ENCODE measurements at regions not wholly inside any gene's neighbourhood (a gene's known extent, or its start where the extent isn't known, plus 50 kb on each side); places are given as distances from the start of the nearest gene placed in this dataset.
"Not testable (repeated sequence)": the region's sequence is repeated elsewhere in the genome, so short reads cannot be mapped to it uniquely, and the experiment has no call there.

DNA sequence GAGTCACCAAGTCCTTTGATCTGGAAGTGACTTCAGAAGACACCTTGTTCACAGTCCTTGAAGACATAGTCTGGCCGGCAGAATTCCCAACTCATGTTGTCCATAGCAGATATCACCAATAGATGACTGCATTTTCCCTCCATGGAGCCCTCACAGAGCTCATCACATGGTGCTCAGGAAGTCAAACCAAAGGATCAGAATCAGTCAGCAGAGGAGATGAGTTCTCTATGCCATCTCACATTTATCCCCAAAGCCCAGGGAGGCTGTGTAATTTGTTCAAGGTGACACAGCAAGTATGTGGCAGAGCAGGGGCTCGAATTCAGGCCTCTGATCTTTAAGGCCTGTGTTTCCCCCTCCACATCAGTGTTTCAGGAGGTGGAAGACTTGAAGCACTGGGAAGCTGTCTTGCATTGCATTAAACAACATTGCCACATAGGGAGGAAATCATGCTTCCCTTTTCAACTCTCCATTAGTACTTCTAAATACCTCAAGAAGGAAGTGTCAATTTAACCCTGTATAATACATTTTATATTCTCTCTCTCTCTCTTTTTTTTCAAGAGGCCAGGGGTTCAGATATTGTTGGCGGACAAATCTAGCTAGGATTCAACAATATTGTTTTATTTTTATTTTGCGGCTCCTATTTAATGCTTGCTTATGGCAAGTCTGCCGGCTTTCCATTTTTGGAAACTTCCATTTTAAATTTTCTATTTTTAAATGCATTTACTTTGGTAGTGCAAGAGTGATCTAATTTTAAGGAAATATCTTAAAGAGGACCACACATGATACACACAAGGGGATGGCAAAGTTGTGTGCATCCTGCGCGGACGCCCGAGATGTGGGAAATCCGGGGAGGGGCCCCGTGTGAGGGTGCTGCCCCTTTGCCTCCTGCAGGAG, 61.9 kb downstream of the NPIPB5 start:
- H3K9ac ChIP-seq (ENCODE audit: low read length); H3K4me3 ChIP-seq (ENCODE audit: low read length); H3K27ac ChIP-seq (ENCODE audit: low read length); H3K36me3 ChIP-seq (ENCODE audit: control insufficient read depth, low read depth, low read length); H3K27me3 ChIP-seq (ENCODE audit: control insufficient read depth, insufficient read depth, low read length); H3K9me3 ChIP-seq (ENCODE audit: control insufficient read depth, low read depth, low read length); H3K4me1 ChIP-seq (ENCODE audit: control insufficient read depth, low read depth, low read length): not testable (repeated sequence)

GRCh38 chr16:22573225-22573530, 62.5 kb downstream of the NPIPB5 start:
- H3K4me3 ChIP-seq (ENCODE audit: low read length); H3K27me3 ChIP-seq (ENCODE audit: control insufficient read depth, insufficient read depth, low read length); H3K27ac ChIP-seq (ENCODE audit: low read length); H3K9ac ChIP-seq (ENCODE audit: low read length); H3K9me3 ChIP-seq (ENCODE audit: control insufficient read depth, low read depth, low read length); H3K4me1 ChIP-seq (ENCODE audit: control insufficient read depth, low read depth, low read length); H3K36me3 ChIP-seq (ENCODE audit: control insufficient read depth, low read depth, low read length): not testable (repeated sequence)

GRCh38 chr16:22576506-22576905, 65.8 kb downstream of the NPIPB5 start:
- H3K9me3 ChIP-seq (ENCODE audit: control insufficient read depth, low read depth, low read length); H3K9ac ChIP-seq (ENCODE audit: low read length); H3K4me1 ChIP-seq (ENCODE audit: control insufficient read depth, low read depth, low read length); H3K27me3 ChIP-seq (ENCODE audit: control insufficient read depth, insufficient read depth, low read length); H3K27ac ChIP-seq (ENCODE audit: low read length); H3K36me3 ChIP-seq (ENCODE audit: control insufficient read depth, low read depth, low read length); H3K4me3 ChIP-seq (ENCODE audit: low read length): not testable (repeated sequence)

DNA sequence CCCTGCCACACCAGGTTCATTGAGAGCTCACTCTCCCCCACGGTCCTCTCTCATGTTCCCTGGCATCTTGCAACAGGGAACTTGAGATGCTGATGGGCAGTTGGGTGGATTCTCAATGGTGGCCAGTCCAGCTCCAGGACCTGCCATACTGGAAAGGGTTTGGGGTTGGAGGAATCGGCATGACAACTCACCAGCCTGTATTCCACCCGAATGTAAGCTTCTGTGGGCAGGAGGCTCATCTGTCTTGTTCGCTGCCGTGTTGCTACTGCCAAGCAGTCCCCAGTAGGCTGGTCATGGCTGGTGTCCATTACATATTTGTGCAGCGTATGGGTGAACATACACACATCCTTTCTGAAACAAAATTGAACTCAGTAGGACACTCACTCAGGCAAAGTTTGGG, 72.5 kb downstream of the NPIPB5 start:
- H3K9ac ChIP-seq (ENCODE audit: low read length); H3K27me3 ChIP-seq (ENCODE audit: control insufficient read depth, insufficient read depth, low read length); H3K4me3 ChIP-seq (ENCODE audit: low read length); H3K4me1 ChIP-seq (ENCODE audit: control insufficient read depth, low read depth, low read length); H3K36me3 ChIP-seq (ENCODE audit: control insufficient read depth, low read depth, low read length); H3K27ac ChIP-seq (ENCODE audit: low read length); H3K9me3 ChIP-seq (ENCODE audit: control insufficient read depth, low read depth, low read length): not testable (repeated sequence)

GRCh38 chr16:22584459-22584858, 73.8 kb downstream of the NPIPB5 start:
- not testable (repeated sequence) for H3K27ac ChIP-seq (ENCODE audit: low read length); H3K9ac ChIP-seq (ENCODE audit: low read length); H3K9me3 ChIP-seq (ENCODE audit: control insufficient read depth, low read depth, low read length); H3K36me3 ChIP-seq (ENCODE audit: control insufficient read depth, low read depth, low read length); H3K27me3 ChIP-seq (ENCODE audit: control insufficient read depth, insufficient read depth, low read length); H3K4me3 ChIP-seq (ENCODE audit: low read length); H3K4me1 ChIP-seq (ENCODE audit: control insufficient read depth, low read depth, low read length)

GRCh38 chr16:22584941-22585340, 74.2 kb downstream of the NPIPB5 start:
- H3K36me3 ChIP-seq (ENCODE audit: control insufficient read depth, low read depth, low read length); H3K9me3 ChIP-seq (ENCODE audit: control insufficient read depth, low read depth, low read length); H3K4me3 ChIP-seq (ENCODE audit: low read length); H3K27ac ChIP-seq (ENCODE audit: low read length); H3K9ac ChIP-seq (ENCODE audit: low read length); H3K4me1 ChIP-seq (ENCODE audit: control insufficient read depth, low read depth, low read length); H3K27me3 ChIP-seq (ENCODE audit: control insufficient read depth, insufficient read depth, low read length): not testable (repeated sequence)

- not testable (repeated sequence) for H3K27ac ChIP-seq (ENCODE audit: low read length)
Observed at GRCh38 chr16:22585431-22585830, 74.7 kb downstream of the NPIPB5 start.

GRCh38 chr16:22586732-22587131, 76.0 kb downstream of the NPIPB5 start:
- H3K27me3 ChIP-seq (ENCODE audit: control insufficient read depth, insufficient read depth, low read length); H3K27ac ChIP-seq (ENCODE audit: low read length); H3K9ac ChIP-seq (ENCODE audit: low read length); H3K36me3 ChIP-seq (ENCODE audit: control insufficient read depth, low read depth, low read length); H3K4me3 ChIP-seq (ENCODE audit: low read length); H3K4me1 ChIP-seq (ENCODE audit: control insufficient read depth, low read depth, low read length); H3K9me3 ChIP-seq (ENCODE audit: control insufficient read depth, low read depth, low read length): not testable (repeated sequence)

More at GRCh38 chr16:22585431-22585830, 74.7 kb downstream of the NPIPB5 start:
- not testable (repeated sequence) for H3K4me3 ChIP-seq (ENCODE audit: low read length); H3K27me3 ChIP-seq (ENCODE audit: control insufficient read depth, insufficient read depth, low read length); H3K36me3 ChIP-seq (ENCODE audit: control insufficient read depth, low read depth, low read length); H3K4me1 ChIP-seq (ENCODE audit: control insufficient read depth, low read depth, low read length); H3K9me3 ChIP-seq (ENCODE audit: control insufficient read depth, low read depth, low read length); H3K9ac ChIP-seq (ENCODE audit: low read length)

DNA sequence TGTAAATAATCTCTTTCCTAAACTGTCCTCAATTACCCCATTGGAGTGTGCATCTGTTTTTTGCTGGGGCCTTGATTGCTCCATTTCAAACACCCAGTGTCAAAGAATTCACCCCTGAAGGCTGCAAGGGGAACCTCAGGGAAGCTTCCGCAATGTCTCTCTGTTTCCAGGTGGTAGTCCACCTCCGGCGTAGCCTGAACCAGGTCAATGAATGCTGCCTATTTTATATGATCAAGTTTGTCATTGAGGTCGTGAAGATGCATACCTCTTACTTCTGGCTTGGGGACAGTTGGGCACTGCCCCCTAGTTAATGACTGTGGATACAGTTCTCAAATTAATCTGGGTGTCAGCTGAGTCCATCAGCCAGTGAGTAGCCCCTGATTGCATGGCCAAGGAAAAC, 79.1 kb downstream of the NPIPB5 start:
- H3K4me3 ChIP-seq (ENCODE audit: low read length); H3K4me1 ChIP-seq (ENCODE audit: control insufficient read depth, low read depth, low read length); H3K27me3 ChIP-seq (ENCODE audit: control insufficient read depth, insufficient read depth, low read length); H3K9me3 ChIP-seq (ENCODE audit: control insufficient read depth, low read depth, low read length); H3K27ac ChIP-seq (ENCODE audit: low read length); H3K36me3 ChIP-seq (ENCODE audit: control insufficient read depth, low read depth, low read length); H3K9ac ChIP-seq (ENCODE audit: low read length): not testable (repeated sequence)

DNA sequence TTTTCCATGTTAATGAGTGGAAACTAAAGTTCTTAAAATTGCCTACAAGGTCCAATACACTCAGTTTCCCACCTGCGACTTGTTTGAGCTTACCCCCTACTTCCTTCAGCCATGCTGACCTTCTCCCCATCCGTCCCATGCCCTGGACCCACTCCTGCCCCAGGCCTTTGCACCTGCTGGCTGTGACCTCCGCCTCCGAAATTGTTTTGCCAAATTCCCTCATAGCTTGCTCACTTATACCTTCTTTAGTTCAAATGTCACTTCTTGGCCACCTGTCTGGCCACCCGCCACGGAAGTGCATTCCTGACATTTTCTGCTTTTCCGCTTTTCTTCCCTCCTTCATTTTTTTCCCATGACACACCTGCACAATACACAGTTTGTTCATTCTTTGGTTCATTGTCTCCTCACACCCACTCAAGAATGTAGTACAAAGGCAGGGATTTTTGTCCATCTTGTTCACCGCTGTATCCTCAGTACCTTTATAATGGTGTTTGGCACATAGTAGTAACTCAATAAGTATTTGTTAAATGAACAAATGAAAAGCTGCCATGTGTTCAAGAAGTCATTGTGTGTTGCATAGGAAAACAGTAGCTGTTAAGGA, 85.9 kb downstream of the NPIPB5 start:
- not testable (repeated sequence) for H3K36me3 ChIP-seq (ENCODE audit: control insufficient read depth, low read depth, low read length); H3K4me3 ChIP-seq (ENCODE audit: low read length); H3K27me3 ChIP-seq (ENCODE audit: control insufficient read depth, insufficient read depth, low read length); H3K4me1 ChIP-seq (ENCODE audit: control insufficient read depth, low read depth, low read length); H3K9ac ChIP-seq (ENCODE audit: low read length); H3K27ac ChIP-seq (ENCODE audit: low read length); H3K9me3 ChIP-seq (ENCODE audit: control insufficient read depth, low read depth, low read length)

DNA sequence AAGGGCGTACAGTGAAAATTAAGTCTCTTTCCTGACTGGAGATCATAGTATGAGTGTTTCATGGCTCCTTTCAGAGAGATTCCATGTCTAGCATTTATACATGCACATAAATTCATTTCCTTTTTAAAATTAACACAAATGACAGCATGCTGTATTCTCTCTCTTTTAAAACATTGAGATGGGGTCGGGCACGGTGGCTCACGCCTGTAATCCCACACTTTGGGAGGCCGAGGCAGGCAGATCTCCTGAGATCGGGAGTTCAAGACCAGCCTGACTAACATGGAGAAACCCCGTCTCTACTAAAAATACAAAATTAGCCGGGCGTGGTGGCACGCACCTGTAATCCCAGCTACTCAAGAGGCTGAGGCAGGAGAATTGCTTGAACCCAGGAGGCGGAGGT, 93.1 kb downstream of the NPIPB5 start:
- not testable (repeated sequence) for H3K27me3 ChIP-seq (ENCODE audit: control insufficient read depth, insufficient read depth, low read length); H3K9ac ChIP-seq (ENCODE audit: low read length); H3K4me1 ChIP-seq (ENCODE audit: control insufficient read depth, low read depth, low read length); H3K4me3 ChIP-seq (ENCODE audit: low read length); H3K36me3 ChIP-seq (ENCODE audit: control insufficient read depth, low read depth, low read length); H3K27ac ChIP-seq (ENCODE audit: low read length); H3K9me3 ChIP-seq (ENCODE audit: control insufficient read depth, low read depth, low read length)

DNA sequence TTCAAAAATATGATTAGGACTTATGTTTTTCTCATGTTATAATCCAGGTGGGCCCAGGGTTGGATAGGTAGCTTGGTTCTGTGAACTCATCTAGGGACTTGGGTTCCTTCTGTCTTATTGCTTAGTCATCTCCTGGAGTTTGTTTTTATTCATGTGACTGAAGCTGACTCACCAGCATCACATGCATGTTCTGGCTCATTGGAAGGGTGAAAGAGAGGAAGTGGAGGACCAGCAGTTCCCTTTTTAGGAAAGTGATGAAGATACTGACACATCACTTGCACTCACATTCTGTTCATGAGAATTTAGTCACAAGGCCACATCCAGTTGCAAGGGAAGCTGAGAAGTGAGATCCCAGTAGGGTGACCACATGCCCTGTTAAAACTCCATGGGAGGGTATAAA, 95.9 kb downstream of the NPIPB5 start:
- H3K27ac ChIP-seq (ENCODE audit: low read length); H3K27me3 ChIP-seq (ENCODE audit: control insufficient read depth, insufficient read depth, low read length): not testable (repeated sequence)

More for the DNA sequence above, 95.9 kb downstream of the NPIPB5 start:
- H3K4me1 ChIP-seq (ENCODE audit: control insufficient read depth, low read depth, low read length); H3K9me3 ChIP-seq (ENCODE audit: control insufficient read depth, low read depth, low read length); H3K36me3 ChIP-seq (ENCODE audit: control insufficient read depth, low read depth, low read length); H3K4me3 ChIP-seq (ENCODE audit: low read length); H3K9ac ChIP-seq (ENCODE audit: low read length): not testable (repeated sequence)
